Upper lobe of right lung (tissue), 1 donor: ENCODE measurements at regions not wholly inside any gene's neighbourhood (a gene's known extent, or its start where the extent isn't known, plus 50 kb on each side); places are given as distances from the start of the nearest gene placed in this dataset.

ENCODE experiments used
- ATAC-seq: fragments of 200-7000 bp; cut with Tn5 transposase; one replicate; pipeline ENCODE4 v1.9.1; 2020; ENCODE audit warnings: mild to moderate bottlenecking, moderate library complexity
- DNase-seq: peaks from one replicate; pipeline ENCODE4 v3.0.0-alpha.2; 2020
- H3K27ac ChIP-seq: fragments of 200-600 bp; one replicate; pipeline ENCODE4 v1.8.0; 2022
- H3K27me3 ChIP-seq: fragments of 200-600 bp; one replicate; pipeline ENCODE4 v1.8.0; 2022; ENCODE audit warnings: mild to moderate bottlenecking
- H3K36me3 ChIP-seq: fragments of 200-600 bp; one replicate; pipeline ENCODE4 v1.8.0; 2022
- H3K4me1 ChIP-seq: fragments of 200-600 bp; one replicate; pipeline ENCODE4 v1.8.0; 2022
- H3K4me3 ChIP-seq: fragments of 200-600 bp; one replicate; pipeline ENCODE4 v1.8.0; 2022; ENCODE audit warnings: mild to moderate bottlenecking
- H3K9me3 ChIP-seq: fragments of 200-600 bp; one replicate; pipeline ENCODE4 v1.8.0; 2022
- CTCF ChIP-seq: fragments of 200-600 bp; IDR thresholded peaks from one replicate; pipeline ENCODE4 v1.8.0; 2022; ENCODE audit warnings: antibody characterized with exemption
- intact Hi-C: fragments of 100-400 bp; cut with DNase I; formaldehyde crosslinking; loops from one replicate; pipeline ENCODE4 v1.11.0; 2022
- donor health status: DM: no; HTN: yes; CAD: no; lungs with severe emphysema.

- no peaks in the 10 kb centered on the region for H3K4me1 ChIP-seq
- DNase-seq, result no peak
- H3K4me3 ChIP-seq, result no peak overlapping the region
- no peak overlapping the region for H3K27ac ChIP-seq
- no peak for ATAC-seq
- no peaks in the 10 kb centered on the region for H3K9me3 ChIP-seq
- intact Hi-C loops, result no loop called here
- H3K27me3 ChIP-seq, result no peaks in the 10 kb centered on the region
- H3K36me3 ChIP-seq, result no peaks in the 10 kb centered on the region
- no peak for TF ChIP-seq CTCF
These were observed 142.8 kb downstream of the RASEF start for GRCh38 chr9:82920154-82920553.

GRCh38 chr9:82922686-82923085 is 140.3 kb downstream of the RASEF start:
- Histone ChIP-seq H3K9me3 (no peaks in the 10 kb centered on the region), H3K27me3 (no peaks in the 10 kb centered on the region), H3K4me3 (no peak overlapping the region), H3K4me1 (no peaks in the 10 kb centered on the region), H3K36me3 (no peaks in the 10 kb centered on the region), H3K27ac (no peak overlapping the region)
- DNase-seq, result no peak
- ATAC-seq, result no peak
- intact Hi-C loops, result no loop called here
- TF ChIP-seq CTCF, result no peak

- ATAC-seq, result no peak
- Histone ChIP-seq H3K9me3 (no peaks in the 10 kb centered on the region), H3K27ac (no peak overlapping the region), H3K4me3 (no peak overlapping the region), H3K4me1 (no peaks in the 10 kb centered on the region), H3K27me3 (no peaks in the 10 kb centered on the region), H3K36me3 (no peaks in the 10 kb centered on the region)
- TF ChIP-seq CTCF, result no peak
- intact Hi-C loops, result no loop called here
- DNase-seq, result no peak
These were observed 139.6 kb downstream of the RASEF start for GRCh38 chr9:82923092-82923911.

- Histone ChIP-seq H3K27me3 (no peaks in the 10 kb centered on the region), H3K4me1 (no peaks in the 10 kb centered on the region), H3K4me3 (no peak overlapping the region), H3K36me3 (no peaks in the 10 kb centered on the region), H3K9me3 (no peaks in the 10 kb centered on the region), H3K27ac (no peak overlapping the region)
- TF ChIP-seq CTCF, result no peak
- no peak for ATAC-seq
- intact Hi-C loops, result no loop called here
- DNase-seq, result no peak
These were observed 138.9 kb downstream of the RASEF start for GRCh38 chr9:82923912-82924605.
